ENCODE measurements at regions not wholly inside any gene's neighbourhood (a gene's known extent, or its start where the extent isn't known, plus 50 kb on each side); places are given as distances from the start of the nearest gene placed in this dataset.

DNA sequence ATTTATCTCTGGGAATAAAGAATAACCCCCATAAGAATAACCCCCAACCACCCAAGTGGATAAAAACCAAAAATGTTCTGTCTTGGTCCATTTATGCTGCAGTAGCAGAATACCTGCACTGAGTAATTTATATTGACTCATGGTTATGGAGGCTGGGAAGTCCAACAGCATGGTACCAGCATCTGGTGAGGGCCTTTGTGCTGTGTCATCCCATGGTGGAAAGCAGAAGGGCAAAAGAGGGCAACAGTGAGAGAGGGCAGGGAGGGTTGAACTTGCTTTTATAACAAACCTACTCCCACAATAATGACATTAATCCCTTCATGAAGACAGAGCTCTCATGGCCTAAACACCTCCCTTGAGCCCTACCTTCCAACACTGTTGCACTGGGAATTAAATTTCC is 133.7 kb downstream of the ERMARD start:
- DNase-seq (ENCODE audit: low spot score in 2 of 2, unreplicated experiment in 2 of 2), result no peak
- Mint-ChIP-seq H3K27ac (no peak overlapping the region), H3K4me1 (no peaks in the 10 kb centered on the region), H3K9me3 (no peaks in the 10 kb centered on the region), H3K36me3 (no peaks in the 10 kb centered on the region), H3K27me3 (ENCODE audit: low read depth) (peaks cover 97% of the 10 kb centered on the region), H3K4me3 (no peak overlapping the region)
- TF ChIP-seq, protein P1, sequence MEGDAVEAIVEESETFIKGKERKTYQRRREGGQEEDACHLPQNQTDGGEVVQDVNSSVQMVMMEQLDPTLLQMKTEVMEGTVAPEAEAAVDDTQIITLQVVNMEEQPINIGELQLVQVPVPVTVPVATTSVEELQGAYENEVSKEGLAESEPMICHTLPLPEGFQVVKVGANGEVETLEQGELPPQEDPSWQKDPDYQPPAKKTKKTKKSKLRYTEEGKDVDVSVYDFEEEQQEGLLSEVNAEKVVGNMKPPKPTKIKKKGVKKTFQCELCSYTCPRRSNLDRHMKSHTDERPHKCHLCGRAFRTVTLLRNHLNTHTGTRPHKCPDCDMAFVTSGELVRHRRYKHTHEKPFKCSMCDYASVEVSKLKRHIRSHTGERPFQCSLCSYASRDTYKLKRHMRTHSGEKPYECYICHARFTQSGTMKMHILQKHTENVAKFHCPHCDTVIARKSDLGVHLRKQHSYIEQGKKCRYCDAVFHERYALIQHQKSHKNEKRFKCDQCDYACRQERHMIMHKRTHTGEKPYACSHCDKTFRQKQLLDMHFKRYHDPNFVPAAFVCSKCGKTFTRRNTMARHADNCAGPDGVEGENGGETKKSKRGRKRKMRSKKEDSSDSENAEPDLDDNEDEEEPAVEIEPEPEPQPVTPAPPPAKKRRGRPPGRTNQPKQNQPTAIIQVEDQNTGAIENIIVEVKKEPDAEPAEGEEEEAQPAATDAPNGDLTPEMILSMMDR (IDR thresholded peaks at IDR 0.05; ENCODE audit: unreplicated experiment), result no peak

DNA sequence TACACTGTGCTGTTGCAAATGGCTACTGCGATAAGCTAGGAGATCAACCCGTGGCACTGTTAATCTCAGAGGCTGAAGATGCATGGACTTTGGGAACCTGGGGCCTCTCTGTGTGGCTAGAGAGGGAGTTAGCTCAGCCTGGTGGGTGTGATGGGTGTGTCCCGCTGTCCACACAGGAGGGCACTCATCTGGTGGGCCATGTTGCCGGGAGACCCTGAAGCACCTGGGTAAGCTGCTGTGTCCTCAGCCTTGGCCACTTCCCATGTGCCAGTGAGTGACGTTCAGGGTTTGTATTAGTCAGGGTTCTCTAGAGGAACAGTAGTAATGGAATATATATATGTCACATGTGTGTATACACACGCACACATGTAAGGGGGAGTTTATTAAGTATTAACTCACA is 132.7 kb downstream of the ERMARD start:
- no peak overlapping the region for H3K27ac Mint-ChIP-seq

DNA sequence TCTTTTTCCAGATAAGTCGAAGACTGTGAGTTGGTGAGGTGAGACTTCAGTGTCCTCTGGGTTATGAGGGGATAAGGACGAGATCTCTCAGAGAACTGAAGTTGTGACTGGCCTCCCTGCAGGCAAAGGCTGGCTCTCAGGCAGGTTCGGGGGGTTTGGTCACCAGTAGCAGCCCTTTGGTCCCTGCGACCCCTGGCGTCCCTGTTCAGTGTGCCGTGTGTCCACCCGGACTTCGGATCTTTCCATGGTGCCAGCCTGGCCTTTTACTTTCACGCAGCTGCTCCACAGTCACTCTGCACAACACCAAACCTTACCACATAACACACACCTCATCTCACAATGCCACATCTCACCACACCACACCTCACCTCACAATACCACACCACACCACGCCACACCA is 131.9 kb downstream of the ERMARD start:
- no peak overlapping the region for H3K27ac Mint-ChIP-seq
- H3K9me3 Mint-ChIP-seq, result no peaks in the 10 kb centered on the region
- no peaks in the 10 kb centered on the region for H3K36me3 Mint-ChIP-seq
- TF ChIP-seq, protein P1 (IDR thresholded peaks at IDR 0.05; ENCODE audit: unreplicated experiment), result no peak
- no peaks in the 10 kb centered on the region for H3K4me1 Mint-ChIP-seq
- no peak overlapping the region for H3K4me3 Mint-ChIP-seq
- DNase-seq (ENCODE audit: low spot score in 2 of 2, unreplicated experiment in 2 of 2), result peak in 1 of 2 experiments; percentile 16
- peaks cover 96% of the 10 kb centered on the region for H3K27me3 Mint-ChIP-seq (ENCODE audit: low read depth)

More for the DNA sequence above, 132.7 kb downstream of the ERMARD start:
- Mint-ChIP-seq H3K4me1 (no peaks in the 10 kb centered on the region), H3K4me3 (no peak overlapping the region), H3K9me3 (no peaks in the 10 kb centered on the region), H3K27me3 (ENCODE audit: low read depth) (peaks cover 97% of the 10 kb centered on the region), H3K36me3 (no peaks in the 10 kb centered on the region)
- TF ChIP-seq, protein P1 (IDR thresholded peaks at IDR 0.05; ENCODE audit: unreplicated experiment), result no peak
- peak in 1 of 2 experiments; percentile 25 for DNase-seq (ENCODE audit: low spot score in 2 of 2, unreplicated experiment in 2 of 2)

DNA sequence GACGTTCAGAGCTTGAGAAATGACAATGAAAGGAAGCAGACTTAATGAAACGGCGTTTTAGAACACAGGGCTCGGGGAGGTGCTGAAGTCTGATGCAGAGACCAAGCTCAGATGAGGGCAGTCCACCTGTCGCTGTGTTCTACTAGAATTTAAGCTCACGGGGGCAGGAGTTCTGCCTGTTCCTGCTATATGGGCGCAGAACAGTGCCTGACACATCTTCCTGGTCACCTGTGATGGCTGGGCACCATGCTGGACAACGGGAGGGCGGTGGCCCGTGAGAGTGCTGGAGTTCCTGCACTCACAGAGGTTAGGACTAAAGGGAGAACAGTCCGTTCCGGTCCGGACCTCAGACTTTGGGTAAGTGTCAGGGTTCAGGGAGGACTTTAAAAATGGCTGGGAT is 130.6 kb downstream of the ERMARD start:
- Mint-ChIP-seq H3K27ac (no peak overlapping the region), H3K4me3 (no peak overlapping the region), H3K4me1 (no peaks in the 10 kb centered on the region), H3K9me3 (no peaks in the 10 kb centered on the region), H3K27me3 (ENCODE audit: low read depth) (peaks cover 92% of the 10 kb centered on the region), H3K36me3 (no peaks in the 10 kb centered on the region)
- TF ChIP-seq, protein P1 (IDR thresholded peaks at IDR 0.05; ENCODE audit: unreplicated experiment), result no peak
- no peak for DNase-seq (ENCODE audit: low spot score in 2 of 2, unreplicated experiment in 2 of 2)

DNA sequence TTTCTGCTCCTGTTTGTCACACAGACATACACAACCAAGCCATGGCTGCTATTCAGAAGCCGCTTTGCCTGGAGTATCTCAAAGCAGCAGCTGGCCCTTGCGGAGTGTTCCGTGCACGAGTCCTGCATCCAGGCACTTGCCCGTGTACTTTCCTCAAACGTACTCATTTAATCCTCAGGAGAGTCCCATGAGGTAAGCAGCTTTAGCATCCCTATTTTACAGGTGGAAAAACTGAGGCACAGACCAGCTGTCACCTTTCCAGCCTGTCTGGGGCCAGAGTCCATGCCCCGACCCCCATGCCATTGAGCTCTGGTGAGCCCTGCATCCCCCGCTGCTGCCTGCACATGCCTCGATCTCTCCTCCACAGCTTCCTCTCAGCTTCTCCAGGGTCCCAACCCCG is 130.0 kb downstream of the ERMARD start:
- peaks cover under 1% of the 10 kb centered on the region for H3K9me3 Mint-ChIP-seq
- H3K4me3 Mint-ChIP-seq, result no peak overlapping the region
- peaks cover 91% of the 10 kb centered on the region for H3K27me3 Mint-ChIP-seq (ENCODE audit: low read depth)
- H3K27ac Mint-ChIP-seq, result no peak overlapping the region
- TF ChIP-seq, protein P1 (IDR thresholded peaks at IDR 0.05; ENCODE audit: unreplicated experiment), result no peak
- no peak for DNase-seq (ENCODE audit: low spot score in 2 of 2, unreplicated experiment in 2 of 2)
- no peaks in the 10 kb centered on the region for H3K36me3 Mint-ChIP-seq
- no peaks in the 10 kb centered on the region for H3K4me1 Mint-ChIP-seq

DNA sequence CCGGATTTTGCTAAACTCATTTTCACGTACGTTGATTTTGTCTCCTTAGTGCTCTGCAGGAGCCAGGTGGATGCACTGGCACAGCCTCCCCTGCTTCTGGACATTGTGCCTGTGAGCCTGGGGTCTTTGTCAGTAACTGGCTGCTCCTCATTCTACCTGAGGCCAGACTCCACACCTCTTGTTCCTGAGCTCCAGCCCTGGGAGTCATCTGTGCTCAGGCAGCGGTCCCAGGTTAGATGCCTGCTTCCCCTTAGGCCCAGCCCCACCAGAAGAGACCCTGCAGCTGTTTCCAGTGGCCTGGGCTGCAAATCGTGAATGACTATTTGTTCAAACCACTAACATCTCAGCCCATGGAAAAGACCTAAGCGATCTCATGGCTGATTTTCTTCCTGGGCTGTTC is 129.1 kb downstream of the ERMARD start:
- H3K36me3 Mint-ChIP-seq, result no peaks in the 10 kb centered on the region
- H3K9me3 Mint-ChIP-seq, result peaks cover 10% of the 10 kb centered on the region
- TF ChIP-seq, protein P1 (IDR thresholded peaks at IDR 0.05; ENCODE audit: unreplicated experiment), result no peak
- DNase-seq (ENCODE audit: low spot score in 2 of 2, unreplicated experiment in 2 of 2), result no peak
- H3K4me3 Mint-ChIP-seq, result no peak overlapping the region
- peaks cover 90% of the 10 kb centered on the region for H3K27me3 Mint-ChIP-seq (ENCODE audit: low read depth)
- H3K27ac Mint-ChIP-seq, result no peak overlapping the region
- no peaks in the 10 kb centered on the region for H3K4me1 Mint-ChIP-seq
